GM21786 (cell line): ENCODE measurements at regions not wholly inside any gene's neighbourhood (a gene's known extent, or its start where the extent isn't known, plus 50 kb on each side); places are given as distances from the start of the nearest gene placed in this dataset.
"Not testable (repeated sequence)": the region's sequence is repeated elsewhere in the genome, so short reads cannot be mapped to it uniquely, and the experiment has no call there.

Experiments
- ATAC-seq: cut with Tn5 transposase; IDR thresholded peaks from one replicate; pipeline ENCODE4 v1.9.1; 2021; ENCODE audit not compliant: unreplicated experiment

DNA sequence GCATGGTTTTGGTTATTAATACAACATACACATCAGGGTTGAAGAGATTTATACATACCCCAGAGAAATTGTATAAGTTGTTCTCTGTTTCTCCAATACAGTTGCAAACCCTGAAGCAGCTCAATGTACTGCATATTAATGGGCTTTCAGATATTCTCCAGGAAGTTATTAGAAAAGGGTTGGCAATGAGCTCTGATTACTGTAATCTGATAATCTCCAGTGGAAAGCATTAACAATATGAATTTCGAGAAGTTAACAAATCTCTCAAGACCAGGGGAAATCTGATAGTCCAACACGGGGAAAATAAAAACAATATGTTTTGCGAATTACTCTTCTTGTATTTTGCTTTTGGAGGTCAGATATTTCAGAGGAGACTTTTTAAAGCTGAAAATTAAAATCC, 950.1 kb downstream of the TBL1XR1 start:
- ATAC-seq, result no peak

DNA sequence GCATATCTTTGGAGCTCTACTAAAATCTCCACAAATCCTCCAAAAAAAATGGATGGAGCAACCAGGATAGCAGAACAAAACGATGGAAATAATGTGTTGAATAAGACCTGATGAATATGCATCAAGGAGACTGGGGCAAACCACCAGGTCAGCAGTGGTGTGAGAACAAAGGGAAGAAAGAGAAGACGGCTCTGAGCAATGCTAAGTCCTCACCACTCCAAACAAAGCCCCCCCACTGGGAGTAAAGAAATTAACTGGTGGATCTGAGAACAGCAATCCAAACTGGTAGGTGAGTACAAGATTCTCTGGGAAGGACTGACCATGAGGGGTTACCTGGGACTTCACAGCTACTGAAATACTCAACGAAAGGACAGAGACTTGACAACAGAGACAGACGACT, 977.3 kb downstream of the TBL1XR1 start:
- no peak for ATAC-seq

DNA sequence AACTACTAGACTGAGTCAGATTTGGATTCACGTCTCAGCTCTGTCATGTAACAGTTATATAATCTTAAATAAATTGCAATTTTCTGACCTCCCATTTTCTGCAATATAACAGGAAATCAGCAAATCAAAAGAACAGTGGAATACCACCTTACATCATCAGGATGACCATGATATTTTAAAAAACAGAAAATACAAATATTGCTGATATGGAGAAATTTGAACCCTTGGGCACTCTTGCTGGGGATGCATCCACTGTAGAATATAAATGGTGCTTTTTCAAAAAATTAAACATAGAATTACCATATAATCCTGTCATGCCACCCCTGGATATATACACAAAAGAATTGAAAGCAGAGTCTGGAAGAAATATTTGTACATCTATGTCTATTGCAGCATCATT, 982.5 kb downstream of the TBL1XR1 start:
- no peak for ATAC-seq

DNA sequence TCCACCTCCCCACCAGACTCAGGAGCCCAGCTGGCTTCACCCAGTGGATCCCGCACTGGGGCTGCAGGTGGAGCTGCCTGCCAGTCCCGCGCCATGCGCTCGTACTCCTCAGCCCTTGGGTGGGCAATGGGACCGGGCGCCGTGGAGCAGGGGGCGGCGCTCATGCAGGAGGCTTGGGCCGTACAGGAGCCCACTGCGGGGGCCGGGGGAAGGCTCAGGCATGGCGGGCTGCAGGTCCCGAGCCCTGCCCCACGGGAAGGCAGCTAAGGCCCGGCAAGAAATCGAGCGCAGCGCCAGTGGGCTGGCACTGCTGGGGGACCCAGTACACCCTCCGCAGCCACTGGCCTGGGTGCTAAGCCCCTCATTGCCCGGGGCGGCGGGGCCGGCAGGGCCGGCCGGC, 984.0 kb downstream of the TBL1XR1 start:
- ATAC-seq, result not testable (repeated sequence)

DNA sequence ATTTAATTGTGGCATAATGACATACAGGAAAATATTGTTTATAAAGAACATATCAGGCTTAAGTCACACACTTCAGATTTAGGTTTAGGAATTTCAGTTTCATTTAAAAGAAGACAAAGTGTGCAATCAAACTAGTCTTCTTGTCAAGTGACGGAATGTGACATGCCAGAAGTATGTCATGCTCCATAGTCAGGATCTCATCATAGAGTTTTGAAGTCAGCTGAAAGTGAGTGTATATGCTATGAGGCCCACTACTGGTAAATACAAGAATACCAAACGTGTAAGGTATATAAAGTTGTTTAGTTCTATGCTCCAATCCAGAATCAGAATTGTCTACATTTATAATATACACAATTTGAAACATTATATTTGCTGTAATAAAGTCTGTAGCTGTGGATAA, 988.4 kb downstream of the TBL1XR1 start:
- no peak for ATAC-seq

DNA sequence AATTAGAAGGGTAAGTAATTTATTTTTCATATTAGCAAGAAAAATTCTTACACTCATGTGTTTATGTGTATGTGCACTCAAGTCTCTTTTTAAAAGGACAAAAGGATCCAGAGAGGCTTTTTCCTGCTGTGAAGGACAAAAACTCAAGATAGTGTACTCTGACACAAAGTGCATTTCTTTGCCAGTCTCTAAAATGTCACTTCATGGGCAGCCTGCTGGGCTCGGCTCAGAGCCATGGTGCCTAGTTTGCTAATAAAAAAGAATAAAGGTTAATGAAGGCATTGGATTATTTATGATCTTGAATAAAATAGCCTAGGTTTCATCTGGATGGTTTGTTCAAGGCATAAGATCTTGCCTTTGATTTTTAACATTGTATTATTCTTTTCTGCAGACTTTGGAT, 989.0 kb downstream of the TBL1XR1 start:
- no peak for ATAC-seq

DNA sequence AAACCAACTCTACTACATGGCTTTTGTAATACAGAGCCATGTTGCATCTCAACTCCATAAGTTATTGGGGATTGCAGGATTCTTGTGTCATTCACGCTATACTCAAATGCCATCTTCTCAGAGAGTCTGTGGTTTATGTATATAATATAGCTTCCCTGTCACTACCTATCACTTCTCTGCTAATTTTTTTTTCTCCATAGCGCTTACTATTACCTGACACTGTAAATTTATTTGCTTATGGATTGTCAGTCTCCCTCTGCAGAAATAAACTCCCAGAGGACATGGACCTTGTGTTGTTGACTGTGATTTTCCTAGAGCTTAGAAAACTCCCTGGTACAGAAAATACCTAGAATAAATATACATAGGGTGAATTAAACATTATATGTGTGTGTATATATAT, 990.5 kb downstream of the TBL1XR1 start:
- no peak for ATAC-seq

DNA sequence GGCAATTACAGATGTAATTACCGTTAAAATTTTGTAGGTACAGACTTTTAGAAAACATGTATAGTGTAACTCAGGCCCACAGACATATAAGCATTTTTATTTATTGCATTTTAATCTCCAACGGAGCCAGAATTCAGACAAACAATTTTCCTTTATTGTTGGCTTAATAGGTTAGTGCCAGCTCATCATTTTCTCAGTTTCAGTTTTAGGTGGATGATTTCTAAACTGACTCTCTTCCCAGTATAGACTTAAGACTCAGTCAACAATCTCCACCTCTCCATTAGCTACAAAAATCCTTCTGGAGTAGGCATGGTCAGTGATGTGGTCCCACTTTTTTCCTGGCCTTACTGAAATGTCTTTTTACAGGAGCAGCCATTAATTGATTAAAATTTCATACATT, 994.6 kb downstream of the TBL1XR1 start:
- ATAC-seq, result no peak

DNA sequence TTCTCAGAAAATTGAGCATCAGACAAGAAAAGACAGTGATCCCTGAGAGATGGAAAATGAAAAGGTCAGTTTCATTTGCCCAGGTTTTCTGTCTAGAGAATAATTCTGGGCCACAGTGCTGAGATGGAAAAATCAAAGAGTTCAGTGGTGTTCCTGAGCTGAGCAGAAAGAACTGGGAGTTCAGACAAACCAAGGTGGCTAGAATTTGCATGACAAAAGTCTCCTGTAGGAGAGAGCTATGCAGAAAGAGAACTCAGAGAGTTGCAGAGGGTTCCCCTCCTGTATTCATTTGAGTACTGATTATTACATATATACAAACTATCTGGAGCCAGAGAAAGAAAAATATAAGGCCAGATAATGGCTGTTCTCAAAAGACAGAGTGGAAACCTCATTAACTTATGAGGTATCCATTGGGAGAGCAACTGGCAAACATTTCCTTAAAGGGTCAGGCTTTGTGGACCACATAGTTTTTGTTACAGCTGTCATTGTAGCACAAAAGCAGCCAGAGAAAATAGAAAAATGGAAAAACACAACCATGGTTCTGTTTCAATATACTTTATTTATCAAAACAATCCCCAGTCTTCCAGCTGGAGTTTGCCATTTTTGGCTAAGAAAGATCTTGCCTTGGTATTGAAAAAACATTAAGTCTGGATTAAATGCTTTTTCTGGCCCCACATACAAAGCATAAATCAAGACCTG, 1004.1 kb downstream of the TBL1XR1 start:
- ATAC-seq, result no peak

DNA sequence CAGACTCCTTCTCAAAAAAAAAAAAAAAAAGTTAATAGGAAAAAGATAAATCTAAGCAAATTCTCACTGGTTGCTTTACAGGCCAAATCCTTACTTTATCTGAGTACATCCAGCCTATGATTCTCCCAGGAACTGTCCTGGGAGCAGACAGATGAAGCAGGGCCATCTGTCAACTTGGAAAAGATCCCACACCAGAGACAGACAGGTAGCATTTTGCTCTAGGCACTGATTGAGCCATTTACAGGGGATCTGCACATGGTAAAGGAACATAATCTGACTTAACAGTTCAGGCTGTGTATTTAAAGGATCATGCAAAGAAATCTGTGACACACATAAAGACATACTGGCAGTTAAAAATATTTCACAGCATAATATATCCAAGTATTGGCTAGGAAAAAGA, 1006.5 kb downstream of the TBL1XR1 start:
- ATAC-seq, result no peak

DNA sequence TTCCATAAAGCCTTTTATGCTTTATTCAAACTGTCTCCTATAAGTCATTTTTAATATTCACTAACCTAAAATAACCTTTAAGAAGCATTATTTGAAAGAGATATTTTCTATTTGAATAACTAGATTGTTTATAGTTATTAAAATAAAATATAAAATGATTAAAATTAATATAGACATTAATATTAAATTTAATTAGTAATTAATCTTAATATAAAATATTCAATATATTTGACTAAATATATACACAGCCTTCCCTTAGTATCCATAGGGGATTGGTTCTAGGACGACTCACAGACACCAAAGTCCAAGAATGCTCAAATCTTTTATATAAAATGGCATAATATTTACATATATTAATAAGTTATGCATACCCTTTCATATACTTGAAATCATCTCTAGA, 1014.1 kb downstream of the TBL1XR1 start:
- ATAC-seq, result no peak

DNA sequence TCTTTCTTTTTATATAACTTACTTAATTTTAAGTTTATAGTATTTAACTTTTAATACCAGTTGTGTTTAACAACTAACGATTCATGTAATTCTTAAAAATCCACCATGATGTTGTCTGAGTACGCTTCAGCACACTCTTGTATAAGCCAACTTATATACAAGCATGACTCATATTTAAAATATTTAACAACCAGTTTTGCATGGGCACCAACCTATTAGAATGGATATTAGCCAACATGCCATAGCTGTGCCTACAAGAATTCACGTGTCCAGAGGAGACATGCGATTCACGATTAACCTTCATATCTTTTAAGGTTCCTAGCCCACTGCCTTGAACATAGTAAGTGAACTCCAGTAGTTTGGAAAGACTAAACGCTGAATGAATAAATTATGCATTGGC, 1023.2 kb downstream of the TBL1XR1 start:
- no peak for ATAC-seq

DNA sequence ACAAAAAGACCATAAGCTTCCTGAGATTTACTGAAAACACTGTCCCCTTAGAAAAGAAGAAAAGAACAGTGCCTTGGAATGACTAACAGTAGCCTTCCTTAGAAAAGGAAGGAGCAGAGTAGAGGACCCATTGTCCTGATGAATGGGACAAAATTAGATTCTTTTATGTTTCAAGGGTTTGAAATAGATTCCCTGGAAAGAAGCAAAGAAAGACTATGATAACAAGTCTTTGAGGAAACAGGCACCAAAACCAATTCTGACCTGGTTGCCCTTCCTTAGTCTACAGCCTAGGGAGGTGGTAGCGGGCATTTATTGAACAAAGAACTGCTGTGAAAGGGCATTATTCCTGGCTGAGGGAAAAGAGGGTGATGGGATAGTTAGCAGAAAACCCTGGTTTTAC, 1024.8 kb downstream of the TBL1XR1 start:
- no peak for ATAC-seq

DNA sequence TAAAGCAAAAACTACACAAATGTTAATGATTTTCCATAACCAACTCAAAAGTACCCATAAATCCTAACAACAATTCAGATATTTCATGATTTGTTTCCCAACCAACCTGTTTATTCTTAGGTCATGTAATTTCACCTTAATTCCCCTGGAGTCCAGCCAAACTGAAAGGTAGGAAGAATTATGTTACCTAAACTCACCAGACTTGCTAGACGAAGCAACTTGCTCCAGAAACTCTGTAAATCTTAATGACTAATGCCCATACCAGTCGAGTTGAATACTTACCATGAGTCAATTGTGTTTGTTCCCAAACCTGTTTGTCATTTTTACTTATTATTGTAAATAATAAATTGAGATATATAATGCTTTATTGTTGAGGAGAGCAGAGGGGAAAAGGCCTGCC, 1030.0 kb downstream of the TBL1XR1 start:
- ATAC-seq, result no peak

DNA sequence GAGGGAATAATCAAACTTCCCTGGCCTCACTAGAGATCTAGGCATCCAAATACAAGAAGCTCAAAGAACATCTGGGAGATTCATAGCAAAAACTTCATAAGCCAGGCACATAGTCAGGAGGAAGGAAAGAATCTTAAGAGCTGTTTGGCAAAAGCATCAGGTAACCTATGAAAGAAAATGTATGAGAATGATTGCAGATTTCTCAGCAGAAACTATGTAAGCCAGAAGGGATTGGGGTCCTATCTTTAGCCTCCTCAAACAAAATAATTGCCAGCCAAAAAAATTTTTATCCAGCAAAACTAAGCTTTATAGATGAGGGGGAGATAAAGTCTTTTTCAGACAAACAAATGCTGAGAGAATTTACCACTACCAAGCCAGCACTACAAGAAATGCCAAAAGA, 1036.3 kb downstream of the TBL1XR1 start:
- ATAC-seq, result no peak

DNA sequence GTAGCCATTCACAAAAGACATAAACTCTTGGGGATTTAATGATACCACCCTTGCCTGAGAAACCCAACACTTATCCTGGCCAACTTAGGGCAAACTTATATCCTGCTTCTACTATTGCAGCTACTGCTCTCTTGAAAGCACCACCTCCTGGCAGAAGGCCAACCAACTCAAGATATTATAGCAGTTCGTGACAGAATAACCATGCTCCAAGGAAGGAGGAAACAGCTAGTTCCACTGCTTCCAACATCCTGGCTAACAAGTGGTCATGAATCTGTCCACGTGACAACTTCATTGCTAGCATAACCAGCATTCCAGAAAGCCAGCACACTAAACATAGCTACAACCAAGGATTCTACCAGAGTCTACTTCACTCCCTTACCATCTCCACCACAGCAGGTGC, 1037.5 kb downstream of the TBL1XR1 start:
- ATAC-seq, result no peak

DNA sequence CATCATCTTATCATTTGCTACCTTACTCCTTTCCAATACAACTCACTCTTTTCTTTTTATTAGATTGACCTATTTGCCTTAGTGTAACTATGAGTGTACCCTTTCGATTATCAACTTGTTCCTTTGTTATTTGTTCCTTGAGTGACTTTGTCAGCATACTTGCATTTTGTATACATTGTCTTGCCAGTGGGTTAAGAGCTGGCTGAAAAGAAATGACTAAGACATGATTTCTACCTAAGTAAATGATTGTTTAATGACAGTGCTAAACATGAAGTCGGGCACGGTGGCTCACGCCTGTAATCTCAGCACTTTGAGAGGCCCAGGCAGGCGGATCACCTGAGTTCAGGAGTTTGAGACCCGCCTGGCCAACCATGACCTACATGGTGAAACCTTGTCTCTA, 1042.3 kb downstream of the TBL1XR1 start:
- ATAC-seq, result no peak

DNA sequence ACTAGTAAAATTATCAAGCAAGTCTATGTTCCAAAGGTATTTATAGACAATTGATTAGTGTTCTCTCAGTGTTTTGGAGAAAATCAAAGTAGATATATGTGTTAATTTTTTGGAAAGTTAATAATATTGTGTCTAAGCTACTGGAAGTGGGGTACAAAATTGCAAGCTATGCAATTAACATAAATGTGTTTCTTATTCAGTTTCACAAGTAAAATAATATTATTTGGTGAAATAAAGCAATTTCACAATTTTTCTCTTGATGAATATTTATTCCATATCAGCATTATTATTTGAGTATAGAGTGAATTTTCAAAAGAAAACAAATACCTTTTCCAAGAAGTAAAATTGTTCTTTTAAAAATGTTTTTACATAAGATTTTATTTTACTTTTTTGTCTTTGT, 1047.7 kb downstream of the TBL1XR1 start:
- ATAC-seq, result no peak

DNA sequence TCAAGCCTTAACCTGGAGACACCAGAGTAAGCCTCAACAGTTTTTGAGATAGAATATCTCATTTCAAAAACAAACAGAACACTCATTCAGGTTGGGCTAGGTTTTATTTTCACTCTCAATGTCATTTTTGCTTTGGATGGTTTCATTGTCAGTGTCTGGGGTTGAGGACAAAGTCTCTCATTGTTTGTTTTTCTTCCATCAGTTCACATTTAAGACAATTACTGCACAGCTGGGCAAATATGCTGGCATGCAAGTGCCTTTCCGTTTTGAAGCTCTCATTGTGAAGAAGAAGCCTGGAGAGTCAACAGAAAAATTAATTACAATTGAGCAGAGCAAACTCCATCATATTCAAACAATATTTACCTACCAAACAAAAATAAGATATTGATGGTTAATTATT, 1050.0 kb downstream of the TBL1XR1 start:
- ATAC-seq, result no peak

DNA sequence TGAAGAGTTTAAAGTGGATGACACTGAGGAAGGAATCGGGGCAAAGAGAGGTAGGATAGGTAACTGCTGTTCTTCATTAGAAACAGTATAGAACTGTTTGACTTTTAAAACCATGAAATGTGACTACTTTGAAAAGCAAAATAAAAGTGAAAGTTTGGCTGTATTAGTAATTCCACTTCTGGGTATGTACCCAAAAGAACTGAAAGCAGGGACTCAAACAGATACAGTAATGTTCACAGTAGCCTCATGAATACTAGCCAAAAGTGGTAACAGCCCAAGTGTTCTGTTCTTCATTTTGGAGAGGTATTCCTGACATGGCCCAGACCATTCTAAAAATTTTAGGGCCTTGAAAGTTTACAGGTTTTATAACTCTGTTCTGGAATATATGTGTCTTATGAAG, 1055.4 kb downstream of the TBL1XR1 start:
- ATAC-seq, result no peak

DNA sequence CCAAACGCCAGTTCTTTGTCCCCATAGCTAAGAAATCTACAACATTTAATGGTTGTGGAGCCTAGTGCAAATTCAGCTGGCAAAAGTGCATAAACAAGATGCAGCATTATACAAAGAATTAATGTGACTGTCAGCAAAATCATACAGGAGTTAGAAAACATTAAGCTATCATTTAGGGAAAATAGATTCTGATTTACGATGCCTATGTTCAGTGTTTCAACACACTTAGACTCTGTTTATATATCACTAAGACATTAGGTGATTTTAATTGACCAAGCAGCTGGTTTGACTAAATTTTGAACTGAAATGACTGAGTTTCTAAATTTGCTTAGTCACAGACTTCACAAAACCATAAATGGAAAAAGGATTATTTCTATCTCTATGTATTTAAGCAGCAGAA, 1076.8 kb downstream of the TBL1XR1 start:
- ATAC-seq, result no peak

DNA sequence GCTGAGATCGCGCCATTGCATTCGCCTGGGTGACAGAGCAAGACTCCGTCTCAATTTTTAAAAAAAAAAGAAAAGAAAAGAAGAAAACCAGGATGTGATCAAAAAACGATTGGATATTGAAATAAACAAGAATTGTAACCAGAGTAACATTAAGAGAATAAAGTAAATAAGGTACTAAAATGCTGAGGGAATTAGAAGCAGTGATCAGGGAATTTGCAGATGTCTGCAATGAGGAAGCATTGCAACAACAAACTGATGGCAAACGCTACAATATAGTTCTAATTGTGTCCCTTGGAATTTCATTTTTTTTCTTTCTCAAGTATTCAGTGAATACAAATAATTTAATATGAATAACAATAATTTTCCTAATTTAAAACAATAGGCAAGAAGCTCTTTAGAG, 1077.5 kb downstream of the TBL1XR1 start:
- ATAC-seq, result no peak

DNA sequence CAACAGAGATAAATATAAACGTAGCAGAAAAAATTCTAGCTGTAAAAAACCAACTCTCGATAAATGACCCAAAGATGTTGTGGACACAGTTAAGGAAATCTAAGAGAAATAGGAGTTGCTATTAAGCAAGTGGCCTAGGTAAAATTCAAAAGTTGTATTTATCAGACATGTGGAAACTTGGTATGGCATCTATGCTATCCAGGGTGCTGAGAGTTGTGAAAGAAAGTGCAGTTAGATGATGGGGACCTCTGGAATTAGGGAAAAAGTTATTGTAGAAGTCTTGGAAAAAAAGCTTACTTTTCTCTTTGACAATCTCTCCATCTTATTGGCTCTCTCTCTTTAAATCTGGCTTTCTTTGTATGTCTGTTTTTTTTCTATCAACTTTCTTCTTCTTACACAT, 1090.9 kb downstream of the TBL1XR1 start:
- ATAC-seq, result no peak

DNA sequence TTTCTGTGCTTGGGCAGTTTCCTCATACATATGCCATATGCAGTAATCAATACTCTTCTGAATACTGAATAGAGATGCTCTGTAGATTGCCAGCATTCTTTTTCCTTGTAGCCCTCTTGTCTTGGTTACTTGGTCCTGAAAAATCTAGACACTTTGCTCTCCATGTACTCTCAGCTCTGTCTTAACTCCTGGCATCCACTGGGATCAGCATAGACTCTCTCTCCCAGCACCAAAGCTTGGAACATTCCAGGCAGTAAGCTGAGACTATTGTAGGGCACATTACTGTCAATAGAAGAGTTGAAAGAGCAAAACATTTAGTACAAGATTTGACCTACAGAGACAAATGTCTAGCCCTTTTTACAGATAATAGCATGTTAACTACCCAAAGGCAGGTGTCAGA, 1100.3 kb downstream of the TBL1XR1 start:
- no peak for ATAC-seq
